Keratinocyte (primary cell): ENCODE measurements at regions not wholly inside any gene's neighbourhood (a gene's known extent, or its start where the extent isn't known, plus 50 kb on each side); places are given as distances from the start of the nearest gene placed in this dataset.

Experiments used
- DNase-seq: peaks from one replicate; pipeline ENCODE4 v3.0.0-alpha.2; 2011; ENCODE audit warnings: low read depth, missing footprints, low spot score
- FAIRE-seq: peaks from 2 replicates; lab custom pipeline; 2011; peaks lifted over from hg19 to GRCh38; lab: Jason Lieb, UNC
- H2AFZ ChIP-seq: 2 replicates; pipeline ENCODE4 v1.6.0; 2012; ENCODE audit warnings: low read length, control low read depth, inconsistent platforms; ENCODE audit not compliant: control insufficient read depth
- H3K27ac ChIP-seq: 2 replicates; pipeline ENCODE4 v1.5.1; 2011; ENCODE audit warnings: low read length; ENCODE audit not compliant: control insufficient read depth, insufficient read depth
- H3K27me3 ChIP-seq: 3 replicates; pipeline ENCODE4 v1.6.0; 2011; ENCODE audit warnings: low read length; ENCODE audit not compliant: control insufficient read depth, insufficient read depth; ENCODE audit errors: extremely low read depth
- H3K36me3 ChIP-seq, 2 experiments: 2 replicates in 1 of 2; 3 replicates in 1 of 2; pipeline ENCODE4 v1.5.1; 2011; ENCODE audit warnings: low read length in 2 of 2, mild to moderate bottlenecking in 1 of 2; ENCODE audit not compliant: control insufficient read depth in 2 of 2, insufficient read depth in 2 of 2; ENCODE audit errors: extremely low read depth in 1 of 2
- H3K4me1 ChIP-seq: 3 replicates; pipeline ENCODE4 v1.5.1; 2011; ENCODE audit warnings: low read length; ENCODE audit not compliant: control insufficient read depth, insufficient read depth; ENCODE audit errors: extremely low read depth
- H3K4me2 ChIP-seq: 3 replicates; pipeline ENCODE4 v1.6.0; 2011; ENCODE audit warnings: low read depth, low read length; ENCODE audit not compliant: control insufficient read depth, insufficient read depth; ENCODE audit errors: extremely low read depth
- H3K4me3 ChIP-seq, 3 experiments: fragments of 200-600 bp in 1 of 3; sonication (generic) in 1 of 3; 2 replicates in 2 of 3; 3 replicates in 1 of 3; pipeline ENCODE4 v1.5.1; 2011 to 2016; ENCODE audit warnings: low read length in 3 of 3, mild to moderate bottlenecking in 3 of 3, control low read depth in 2 of 3, inconsistent platforms in 1 of 3, low read depth in 1 of 3, mixed read lengths in 1 of 3, mixed run types in 1 of 3, moderate library complexity in 1 of 3; ENCODE audit not compliant: control insufficient read depth in 2 of 3, insufficient read depth in 2 of 3; ENCODE audit errors: extremely low read depth in 1 of 3
- H3K79me2 ChIP-seq: 2 replicates; pipeline ENCODE4 v1.6.0; 2012; ENCODE audit warnings: low read length; ENCODE audit not compliant: control insufficient read depth, insufficient read depth
- H3K9ac ChIP-seq: 3 replicates; pipeline ENCODE4 v1.6.0; 2011; ENCODE audit warnings: low read length; ENCODE audit not compliant: control insufficient read depth, insufficient read depth; ENCODE audit errors: extremely low read depth
- H3K9me1 ChIP-seq: 3 replicates; pipeline ENCODE4 v1.6.0; 2011; ENCODE audit warnings: low read length; ENCODE audit not compliant: control insufficient read depth, insufficient read depth; ENCODE audit errors: extremely low read depth
- H3K9me3 ChIP-seq: 2 replicates; pipeline ENCODE4 v1.5.1; 2012; ENCODE audit warnings: low read depth, low read length; ENCODE audit not compliant: control insufficient read depth
- H4K20me1 ChIP-seq: 3 replicates; pipeline ENCODE4 v1.6.0; 2011; ENCODE audit warnings: low read length; ENCODE audit not compliant: control insufficient read depth, insufficient read depth; ENCODE audit errors: extremely low read depth
- CTCF ChIP-seq, 3 experiments: IDR thresholded peaks in 1 of 3; conservative IDR thresholded peaks in 1 of 3; optimal IDR thresholded peaks in 1 of 3; 2 replicates in 2 of 3; 3 replicates in 1 of 3; pipeline versions ENCODE3 to v1.5.1; 2011; ENCODE audit warnings: low read length in 3 of 3, mild to moderate bottlenecking in 3 of 3, moderate library complexity in 2 of 3, control low read depth in 1 of 3, inconsistent platforms in 1 of 3; ENCODE audit not compliant: insufficient read depth in 2 of 3; ENCODE audit errors: extremely low read depth in 1 of 3
- EZH2 ChIP-seq: IDR thresholded peaks from one replicate; pipeline ENCODE4 v1.6.1; 2012; ENCODE audit warnings: inconsistent platforms, mild to moderate bottlenecking, low read length, moderate library complexity
- dilution Hi-C: fragments of 300-500 bp; cut with MboI; formaldehyde crosslinking; loops from one replicate; pipeline ENCODE4 v1.7.0; 2020; ENCODE audit warnings: low sequenced_read_pairs; ENCODE audit not compliant: extremely low pct_ligation_motif_present

GRCh38 chr10:118465300-118465874 is 123.3 kb upstream of the FAM204A start:
- TF ChIP-seq EZH2, result no peak
- no peak for TF ChIP-seq CTCF (optimal IDR thresholded peaks at IDR 0.05 in 1 of 3, IDR thresholded peaks at IDR 0.05 in 1 of 3, conservative IDR thresholded peaks at IDR 0.05 in 1 of 3; ENCODE audit: extremely low read depth in 1 of 3, insufficient read depth in 2 of 3, low read length in 3 of 3)
- no peak overlapping the region for H2AFZ ChIP-seq
- H3K9me3 ChIP-seq, result no peaks in the 10 kb centered on the region
- dilution Hi-C loops, result no loop called here
- no peaks in the 10 kb centered on the region for H4K20me1 ChIP-seq
- H3K4me2 ChIP-seq, result no peak overlapping the region
- H3K27ac ChIP-seq, result no peak overlapping the region
- H3K9ac ChIP-seq, result no peak overlapping the region
- DNase-seq (no peak), FAIRE-seq (no peak)
- no peaks in the 10 kb centered on the region for H3K79me2 ChIP-seq
- no peak overlapping the region for H3K4me3 ChIP-seq
- no peaks in the 10 kb centered on the region for H3K9me1 ChIP-seq
- H3K36me3 ChIP-seq, result no peaks in the 10 kb centered on the region
- no peaks in the 10 kb centered on the region for H3K4me1 ChIP-seq
- H3K27me3 ChIP-seq, result no peaks in the 10 kb centered on the region

GRCh38 chr10:118463740-118464139 is 121.6 kb upstream of the FAM204A start:
- Histone ChIP-seq H3K4me2 (no peak overlapping the region), H2AFZ (no peak overlapping the region), H3K4me1 (peaks cover 5% of the 10 kb centered on the region), H4K20me1 (no peaks in the 10 kb centered on the region), H3K27me3 (no peaks in the 10 kb centered on the region), H3K79me2 (no peaks in the 10 kb centered on the region), H3K36me3 (no peaks in the 10 kb centered on the region), H3K4me3 (no peak overlapping the region), H3K27ac (no peak overlapping the region), H3K9me1 (no peaks in the 10 kb centered on the region), H3K9me3 (no peaks in the 10 kb centered on the region), H3K9ac (no peak overlapping the region)
- dilution Hi-C loops, result no loop called here
- DNase-seq, result no peak
- TF ChIP-seq CTCF (optimal IDR thresholded peaks at IDR 0.05 in 1 of 3, IDR thresholded peaks at IDR 0.05 in 1 of 3, conservative IDR thresholded peaks at IDR 0.05 in 1 of 3; ENCODE audit: extremely low read depth in 1 of 3, insufficient read depth in 2 of 3, low read length in 3 of 3), result no peak
- TF ChIP-seq EZH2, result no peak
- no peak for FAIRE-seq
